Retina (tissue), 1 donor: ENCODE measurements at regions not wholly inside any gene's neighbourhood (a gene's known extent, or its start where the extent isn't known, plus 50 kb on each side); places are given as distances from the start of the nearest gene placed in this dataset.
A peak's percentile ranks its signal among the peaks of the same experiment; 100 is the strongest.

Experiments
- DNase-seq: peaks from one replicate; pipeline ENCODE4 v3.0.0-alpha.2; 2016

GRCh38 chr14:61953602-61954001, 191.4 kb downstream of the SNAPC1 start:
- no peak for DNase-seq

- no peak for DNase-seq
Measured at GRCh38 chr14:61954306-61954705, 192.1 kb downstream of the SNAPC1 start.

- no peak for DNase-seq
Measured at GRCh38 chr14:61956517-61956916, 194.3 kb downstream of the SNAPC1 start.

- DNase-seq, result no peak
Measured at GRCh38 chr14:61959348-61959747, 197.1 kb downstream of the SNAPC1 start.

- DNase-seq, result no peak
Measured at GRCh38 chr14:61961369-61961768, 199.1 kb downstream of the SNAPC1 start.

GRCh38 chr14:61963926-61964325, 201.7 kb downstream of the SNAPC1 start:
- DNase-seq, result no peak

- no peak for DNase-seq
Measured at GRCh38 chr14:61965030-61965745, 203.0 kb downstream of the SNAPC1 start.

GRCh38 chr14:61968207-61968606, 206.0 kb downstream of the SNAPC1 start:
- no peak for DNase-seq

- no peak for DNase-seq
Measured at GRCh38 chr14:61972711-61973110, 210.5 kb downstream of the SNAPC1 start.

- DNase-seq, result no peak
Measured at GRCh38 chr14:61973981-61974380, 211.8 kb downstream of the SNAPC1 start.

GRCh38 chr14:61977217-61977616, 215.0 kb downstream of the SNAPC1 start:
- DNase-seq, result no peak

- DNase-seq, result no peak
Measured at GRCh38 chr14:61988240-61988639, 226.0 kb downstream of the SNAPC1 start.

- DNase-seq, result peak; percentile 26
Measured at GRCh38 chr14:61992139-61992538, 229.9 kb downstream of the SNAPC1 start.

GRCh38 chr14:61992926-61993325, 230.7 kb downstream of the SNAPC1 start:
- no peak for DNase-seq

- DNase-seq, result no peak
Measured at GRCh38 chr14:61994589-61994988, 232.4 kb downstream of the SNAPC1 start.

GRCh38 chr14:61996753-61997152, 234.5 kb downstream of the SNAPC1 start:
- DNase-seq, result no peak

GRCh38 chr14:61997161-61997560, 234.9 kb downstream of the SNAPC1 start:
- DNase-seq, result no peak

GRCh38 chr14:62001963-62002362, 239.7 kb downstream of the SNAPC1 start:
- DNase-seq, result no peak

- no peak for DNase-seq
Measured at GRCh38 chr14:62002642-62003041, 240.4 kb downstream of the SNAPC1 start.

- no peak for DNase-seq
Measured at GRCh38 chr14:62003701-62004100, 241.5 kb downstream of the SNAPC1 start.

- no peak for DNase-seq
Measured at GRCh38 chr14:62006116-62006731, 244.0 kb downstream of the SNAPC1 start.

GRCh38 chr14:62015243-62015642, 253.0 kb downstream of the SNAPC1 start:
- DNase-seq, result no peak

GRCh38 chr14:62015945-62016344, 253.7 kb downstream of the SNAPC1 start:
- no peak for DNase-seq

- no peak for DNase-seq
Measured at GRCh38 chr14:62017651-62018230, 255.5 kb downstream of the SNAPC1 start.
